K562 (cell line): ENCODE measurements at regions not wholly inside any gene's neighbourhood (a gene's known extent, or its start where the extent isn't known, plus 50 kb on each side); places are given as distances from the start of the nearest gene placed in this dataset.

Source experiments
- ATAC-seq: fragments of 200-7000 bp; cut with Tn5 transposase; 3 replicates; pipeline ENCODE4 v1.9.1; 2020; ENCODE audit warnings: moderate library complexity
- BruUV-seq: library from RNA; stranded (reverse); fragments of 400-500 nt; replicated peaks from 2 replicates; lab custom pipeline; 2021; lab: Mats Ljungman, UMichigan
- CTCF ChIA-PET: fragments of 300-600 bp; formaldehyde crosslinking; extraction: SDS; loops from one replicate; lab custom pipeline; 2021; ENCODE audit warnings: low intra/inter-chr PET ratio; lab: Yijun Ruan, JAX
- POLR2A ChIA-PET: fragments of 300-600, 350-650 bp; sonication (Branson Sonifier 250); formaldehyde crosslinking; extraction: SDS; loops from one replicate; lab custom pipeline; 2021; ENCODE audit warnings: antibody characterized with exemption, inconsistent platforms; lab: Yijun Ruan, JAX
- DNase-seq, 4 experiments: peaks; one replicate each; pipeline versions ENCODE4 v3.0.0 to v3.0.0-alpha.2; 2011 to 2018; ENCODE audit warnings: low spot score in 3 of 4, mixed read lengths in 3 of 4; ENCODE audit errors: extremely low read depth in 1 of 4
- FAIRE-seq: peaks from 2 replicates; lab custom pipeline; 2011; peaks lifted over from hg19 to GRCh38; lab: Jason Lieb, UNC
- H2AFZ ChIP-seq: 2 replicates; pipeline ENCODE4 v1.6.0; 2011; ENCODE audit warnings: low read depth, low read length, control low read depth, inconsistent platforms
- H3K27ac ChIP-seq: fragments of 200-600 bp; 3 replicates; pipeline ENCODE4 v1.8.0; 2011; ENCODE audit warnings: low read depth, mild to moderate bottlenecking, control low read depth, inconsistent platforms, low read length, moderate library complexity, mixed read lengths; ENCODE audit errors: extremely low read depth
- H3K27me3 ChIP-seq, 2 experiments: fragments of 300-600 bp in 1 of 2; 2 replicates in 1 of 2; 3 replicates in 1 of 2; pipeline versions ENCODE4 v1.6.0 to v1.8.0; 2011; ENCODE audit warnings: inconsistent platforms in 2 of 2, low read length in 2 of 2, mild to moderate bottlenecking in 1 of 2, mixed read lengths in 1 of 2, moderate library complexity in 1 of 2; ENCODE audit not compliant: control insufficient read depth in 2 of 2, insufficient read depth in 2 of 2
- H3K36me3 ChIP-seq: fragments of 300-600 bp; 3 replicates; pipeline ENCODE4 v1.8.0; 2011; ENCODE audit warnings: mild to moderate bottlenecking, low read length, inconsistent platforms; ENCODE audit not compliant: control insufficient read depth, insufficient read depth
- H3K4me1 ChIP-seq, 2 experiments: fragments of 200-600 bp in 1 of 2; replicated peaks in 1 of 2; 2 replicates in 1 of 2; 3 replicates in 1 of 2; pipeline versions ENCODE4 v1.5.1 to v1.8.0; 2011; ENCODE audit warnings: inconsistent platforms in 2 of 2, low read length in 2 of 2, mild to moderate bottlenecking in 1 of 2, mixed read lengths in 1 of 2, moderate library complexity in 1 of 2; ENCODE audit not compliant: control insufficient read depth in 2 of 2, insufficient read depth in 2 of 2
- H3K4me2 ChIP-seq: 2 replicates; pipeline ENCODE4 v1.6.1; 2011; ENCODE audit warnings: low read length, control low read depth, inconsistent platforms, mixed read lengths; ENCODE audit not compliant: insufficient read depth
- H3K4me3 ChIP-seq: fragments of 200-600 bp; sonication (generic), shearing (Covaris generic); 2 replicates; pipeline ENCODE4 v1.5.1; 2016; ENCODE audit warnings: control low read depth, inconsistent platforms
- H3K79me2 ChIP-seq: fragments of 200-600 bp; 3 replicates; pipeline ENCODE4 v1.8.0; 2011; ENCODE audit warnings: low read length, inconsistent platforms; ENCODE audit not compliant: control insufficient read depth, insufficient read depth
- H3K9ac ChIP-seq, 2 experiments: 2 replicates each; pipeline versions ENCODE4 v1.6.0 to v1.6.1; 2011; ENCODE audit warnings: low read depth in 2 of 2, low read length in 2 of 2, control low read depth in 1 of 2, inconsistent platforms in 1 of 2, mild to moderate bottlenecking in 1 of 2, mixed read lengths in 1 of 2; ENCODE audit not compliant: insufficient read depth in 1 of 2
- H3K9me1 ChIP-seq: one replicate; pipeline ENCODE4 v1.6.0; 2011; ENCODE audit warnings: inconsistent platforms, mild to moderate bottlenecking, low read length, moderate library complexity; ENCODE audit not compliant: control insufficient read depth, insufficient read depth
- H3K9me3 ChIP-seq: replicated peaks from 2 replicates; pipeline ENCODE4 v1.5.1; 2011; ENCODE audit warnings: low read depth, low read length, inconsistent platforms; ENCODE audit not compliant: control insufficient read depth, insufficient read depth
- H4K20me1 ChIP-seq: replicated peaks from 2 replicates; pipeline ENCODE4 v1.6.1; 2011; ENCODE audit warnings: low read length, inconsistent platforms, mixed read lengths; ENCODE audit not compliant: control insufficient read depth, insufficient read depth
- ATF1 ChIP-seq, 2 experiments: fragments of 450-650 bp in 1 of 2; IDR thresholded peaks; 2 replicates each; pipeline ENCODE4 v1.6.1; 2016; ENCODE audit warnings: missing compliant biosample characterization in 1 of 2, missing genetic modification characterization in 1 of 2
- CCAR2 ChIP-seq: fragments of 200-400 bp; formaldehyde crosslinking; IDR thresholded peaks from 2 replicates; pipeline ENCODE4 v1.6.1; 2017; ENCODE audit warnings: mild to moderate bottlenecking, low read depth, low read length
- CUX1 ChIP-seq: fragments of 200-800 bp; sonication (Bioruptor generic); IDR thresholded peaks from 2 replicates; pipeline ENCODE4 v1.6.1; 2016; ENCODE audit warnings: missing genetic modification characterization, missing compliant biosample characterization
- DIDO1 ChIP-seq: fragments of 450-650 bp; IDR thresholded peaks from 2 replicates; pipeline ENCODE4 v1.6.1; 2016; ENCODE audit warnings: low read depth, missing biosample characterization, missing genetic modification characterization
- HIVEP1 ChIP-seq: fragments of 250-450 bp; sonication (Bioruptor Pico); IDR thresholded peaks from 2 replicates; pipeline ENCODE4 v1.4.0; 2020; ENCODE audit warnings: mild to moderate bottlenecking
- IRF2 ChIP-seq: sonication (generic); formaldehyde crosslinking; IDR thresholded peaks from 2 replicates; pipeline ENCODE4 v1.8.1; 2022; ENCODE audit warnings: mild to moderate bottlenecking, missing genetic modification reagents
- MAFF ChIP-seq: IDR thresholded peaks from 2 replicates; pipeline ENCODE4 v1.6.1; 2012; ENCODE audit warnings: low read length, improper control_type of control experiment
- MAFK ChIP-seq: IDR thresholded peaks from 2 replicates; pipeline ENCODE4 v1.6.1; 2011; ENCODE audit warnings: low read length, improper control_type of control experiment
- MITF ChIP-seq: IDR thresholded peaks from 2 replicates; pipeline ENCODE4 v1.6.1; 2014; ENCODE audit warnings: antibody characterized with exemption
- PYGO2 ChIP-seq: fragments of 450-650 bp; IDR thresholded peaks from 2 replicates; pipeline ENCODE4 v1.6.1; 2016; ENCODE audit warnings: mild to moderate bottlenecking, missing genetic modification characterization, moderate library complexity, missing compliant biosample characterization
- SMARCA5 ChIP-seq: fragments of 450-650 bp; IDR thresholded peaks from 2 replicates; pipeline ENCODE4 v1.6.1; 2016
- ZBTB11 ChIP-seq, 3 experiments: fragments of 200-800 bp in 1 of 3; fragments of 250-450 bp in 1 of 3; fragments of 450-650 bp in 1 of 3; sonication (Bioruptor Pico) in 1 of 3; sonication (Bioruptor generic) in 1 of 3; formaldehyde crosslinking in 1 of 3; IDR thresholded peaks; 2 replicates each; pipeline versions ENCODE4 v1.6.1 to v1.8.0; 2016 to 2022; ENCODE audit warnings: mild to moderate bottlenecking in 2 of 3, missing genetic modification characterization in 2 of 3, missing compliant biosample characterization in 1 of 3, moderate library complexity in 1 of 3
- WGBS: fragments of 100-300 bp; shearing (Covaris generic); methylation state at CpG from one replicate; pipeline ENCODE4 v1.1.6; 2016; ENCODE audit warnings: low coverage, mixed read lengths; ENCODE audit not compliant: insufficient coverage; ENCODE audit errors: missing lambda C conversion rate; 5-methylcytosine and 5-hydroxymethylcytosine counted together
- in situ Hi-C: fragments of 300-500 bp; cut with MboI; formaldehyde crosslinking; loops from 4 replicates; pipeline ENCODE4 v1.15.0; 2018; ENCODE audit warnings: inconsistent platforms, mixed read lengths
- intact Hi-C: fragments of 100-400 bp; cut with micrococcal nuclease; formaldehyde crosslinking; loops from 2 replicates; pipeline ENCODE4 v1.14.2; 2022

GRCh38 chr17:56648321-56648720 is 54.8 kb downstream of the NOG start:
- no peak for FAIRE-seq
- POLR2A ChIA-PET: no interaction called here
- BruUV-seq: no TSS peak
- TF ChIP-seq ZBTB11 (CRISPR knock-in tag; IDR thresholded peaks at IDR 0.05) (no peak), MAFF (no peak), MAFK (no peak), PYGO2 (tag) (no peak), MITF (no peak), CUX1 (no peak), CCAR2 (no peak), DIDO1 (tag) (no peak), SMARCA5 (no peak), ATF1 (CRISPR knock-in tag; IDR thresholded peaks at IDR 0.05) (no peak), ATF1 (tag; IDR thresholded peaks at IDR 0.05) (no peak), IRF2 (CRISPR knock-in tag) (no peak), HIVEP1 (CRISPR knock-in tag) (no peak)

More at GRCh38 chr17:56648321-56648720, 54.8 kb downstream of the NOG start:
- DNase-seq (no peak), ATAC-seq (no peak)
- Histone ChIP-seq H3K79me2 (no peaks in the 10 kb centered on the region), H3K4me1 (no peaks in the 10 kb centered on the region), H3K9ac (no peak overlapping the region), H3K27me3 (peaks cover 0 to 2% of the 10 kb centered on the region in 2 experiments; a peak in 1 of 5 replicates), H3K4me3 (no peak overlapping the region), H3K27ac (no peak overlapping the region), H3K4me2 (no peak overlapping the region), H3K36me3 (no peaks in the 10 kb centered on the region), H2AFZ (no peak overlapping the region), H3K9me1 (no peaks in the 10 kb centered on the region), H3K9me3 (no peaks in the 10 kb centered on the region), H4K20me1 (no peaks in the 10 kb centered on the region)
- 0% methylated on average over 5 of the region's 5 CpGs for WGBS
- in situ Hi-C loops (no loop called here), intact Hi-C loops (no loop called here)
- CTCF ChIA-PET: no interaction called here
